GM19240 (cell line): ENCODE measurements at regions not wholly inside any gene's neighbourhood (a gene's known extent, or its start where the extent isn't known, plus 50 kb on each side); places are given as distances from the start of the nearest gene placed in this dataset.

Experiments
- DNase-seq: peaks from one replicate; pipeline ENCODE4 v3.0.0; 2011; ENCODE audit warnings: low spot score; ENCODE audit not compliant: insufficient read length

DNA sequence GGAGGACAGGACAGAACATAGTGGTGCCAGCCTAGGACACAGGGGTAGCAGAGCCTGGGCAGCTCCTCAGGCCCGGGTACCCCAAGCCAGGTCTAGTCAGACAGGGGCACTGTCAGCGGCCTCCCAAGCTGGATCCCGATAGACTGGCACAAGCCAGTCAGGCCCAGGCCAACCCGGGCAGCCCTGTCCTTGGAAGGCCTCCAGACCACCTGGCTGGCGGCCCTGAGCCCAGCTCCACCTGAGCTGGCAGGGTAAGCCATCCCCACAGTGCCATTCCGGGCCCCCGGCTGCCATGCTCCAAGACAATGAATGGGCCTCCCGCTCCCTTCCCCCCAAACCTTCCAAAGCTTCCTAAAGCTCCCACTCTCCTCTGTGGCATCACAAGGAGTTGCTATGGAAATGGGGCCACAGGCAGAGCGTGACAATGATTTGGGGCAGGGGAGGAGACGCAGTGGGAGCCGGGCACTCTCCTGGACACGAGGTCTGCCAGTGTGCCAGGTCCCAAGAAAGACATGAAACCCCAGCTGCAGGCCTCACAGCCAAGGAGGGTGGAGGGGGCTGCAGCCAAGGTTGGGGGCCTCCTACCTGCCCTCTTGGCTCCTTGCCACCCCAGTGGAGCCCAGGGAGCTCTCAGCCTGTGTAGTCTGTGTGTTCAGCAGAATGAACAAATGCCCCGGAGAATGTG, 165.6 kb upstream of the LINGO1 start:
- no peak for DNase-seq

DNA sequence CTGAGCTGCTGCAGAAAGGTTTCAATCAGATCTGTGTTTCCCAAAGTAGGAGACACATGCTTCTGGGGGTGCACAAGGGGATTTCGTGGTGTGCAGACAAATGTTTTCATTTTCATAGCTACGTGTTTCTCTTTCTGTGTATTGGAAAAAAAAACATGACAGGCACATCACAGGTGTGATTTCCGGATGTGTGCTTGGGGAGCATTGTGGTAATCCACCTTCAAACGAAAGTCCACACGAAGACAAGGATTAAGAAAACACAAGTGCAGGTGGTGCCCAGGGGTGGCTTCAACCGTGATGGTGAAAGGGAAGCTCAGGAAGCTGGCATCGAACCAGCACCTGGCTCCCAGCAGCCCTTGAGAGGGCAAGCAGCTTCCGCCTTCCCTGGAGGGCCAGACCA, 164.6 kb upstream of the LINGO1 start:
- no peak for DNase-seq

DNA sequence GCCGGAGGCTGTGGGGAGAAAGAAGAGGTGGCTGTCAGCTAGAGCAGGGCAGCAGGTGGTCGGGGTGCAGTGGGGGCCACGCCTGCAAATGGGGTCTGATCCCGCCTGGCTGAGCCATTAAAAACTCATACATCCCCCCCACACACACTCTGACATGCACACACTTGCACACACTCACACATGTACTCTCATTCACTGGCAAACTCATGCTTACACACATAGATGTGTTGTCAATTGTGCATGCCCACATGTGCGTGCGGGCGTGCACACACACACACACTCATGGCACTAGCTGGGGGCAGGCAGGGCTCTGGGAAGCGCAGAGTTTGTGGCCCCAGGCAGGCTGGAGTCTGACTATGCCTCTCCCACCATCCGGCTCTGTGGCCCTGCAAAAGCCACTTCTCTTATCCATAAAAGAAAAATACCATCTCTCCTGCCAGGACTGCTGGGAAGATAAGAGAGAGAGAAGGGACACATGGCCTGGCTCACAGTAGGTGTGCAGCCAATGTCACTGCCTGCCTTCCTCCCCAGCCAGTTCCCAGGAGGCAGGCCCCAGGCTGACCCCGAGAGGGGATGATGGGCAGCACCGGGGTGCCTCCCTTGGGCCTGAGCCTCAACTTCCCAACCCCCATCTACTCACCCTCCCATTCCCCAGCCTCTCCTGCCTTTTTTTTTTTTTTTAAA, 163.5 kb upstream of the LINGO1 start:
- no peak for DNase-seq

DNA sequence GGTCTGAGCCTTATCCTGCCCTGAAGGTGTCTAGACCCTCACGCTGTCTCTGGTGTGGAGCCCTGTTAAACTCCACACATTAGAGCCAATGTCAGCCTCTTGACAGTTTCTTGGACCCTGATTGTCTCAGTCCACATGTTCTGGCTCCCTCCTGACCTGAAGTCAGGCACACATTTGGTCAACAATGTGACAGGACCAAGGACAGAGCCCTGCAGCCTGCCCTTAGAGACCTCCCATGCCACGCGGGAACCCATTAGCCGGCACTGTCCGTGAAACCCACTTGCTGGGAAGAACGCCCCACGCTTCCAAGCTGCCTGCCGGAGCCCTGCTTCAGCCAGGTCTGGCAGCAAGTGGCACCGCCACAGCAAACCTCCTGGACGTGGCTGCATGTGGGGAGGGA, 162.7 kb upstream of the LINGO1 start:
- DNase-seq = no peak

DNA sequence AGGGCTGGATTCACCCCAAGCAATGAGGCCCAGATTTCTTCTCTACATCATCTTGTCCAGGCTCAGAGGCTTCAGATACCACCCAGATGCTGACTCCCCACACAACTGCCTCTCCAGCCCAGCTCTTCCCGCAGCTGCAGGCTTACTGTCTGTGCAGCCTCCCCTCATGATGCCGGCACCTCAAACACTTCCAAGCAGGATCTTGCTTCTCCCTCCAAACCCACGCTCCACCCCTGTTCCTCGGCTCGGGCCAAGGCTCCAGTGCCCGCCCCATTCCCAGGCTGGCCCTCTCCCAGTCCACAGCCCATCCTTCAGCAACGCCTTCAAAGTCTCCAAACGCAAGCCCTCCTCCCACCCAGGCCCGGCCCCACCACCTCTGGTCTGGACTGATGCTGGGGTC, 159.2 kb upstream of the LINGO1 start:
- no peak for DNase-seq

DNA sequence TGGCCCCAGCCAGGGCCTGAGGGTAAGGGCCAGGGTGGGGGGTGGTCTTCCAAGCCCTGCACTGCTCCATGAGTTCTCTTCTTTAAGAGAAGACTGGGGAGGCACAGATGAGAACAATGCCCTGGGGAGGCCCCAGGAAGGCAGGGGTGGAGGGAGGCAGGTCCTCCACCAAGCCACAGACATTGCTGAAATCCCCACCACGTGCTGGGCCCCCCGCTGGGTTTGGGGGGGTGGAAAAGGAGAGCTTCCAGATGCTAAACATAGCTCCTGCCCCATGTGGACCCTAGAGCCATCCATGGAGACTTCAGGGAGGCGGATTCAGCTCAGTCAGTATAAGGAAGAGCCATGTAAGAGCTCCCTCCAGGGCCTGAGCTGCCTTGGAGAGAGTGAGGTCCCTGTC, 157.8 kb upstream of the LINGO1 start:
- DNase-seq = no peak

DNA sequence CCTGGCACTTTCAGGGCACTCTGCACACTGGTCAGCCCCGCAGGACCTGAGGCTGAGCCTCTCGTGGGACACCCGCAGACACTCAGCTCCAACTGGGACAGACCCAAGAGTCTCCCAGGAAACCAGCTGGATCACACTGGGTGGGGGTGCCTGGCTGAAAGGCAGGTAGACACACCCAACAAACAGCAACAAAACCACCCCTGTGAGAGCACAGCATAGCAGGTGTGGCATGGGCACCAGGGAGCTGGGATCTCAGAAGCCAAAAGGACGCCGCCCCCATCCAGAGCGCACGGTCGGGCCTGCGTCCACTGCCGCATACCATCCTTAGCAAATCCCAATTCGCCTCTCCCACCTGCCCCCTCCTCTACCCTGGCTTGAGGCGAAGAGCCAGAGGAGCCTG, 154.2 kb upstream of the LINGO1 start:
- no peak for DNase-seq

DNA sequence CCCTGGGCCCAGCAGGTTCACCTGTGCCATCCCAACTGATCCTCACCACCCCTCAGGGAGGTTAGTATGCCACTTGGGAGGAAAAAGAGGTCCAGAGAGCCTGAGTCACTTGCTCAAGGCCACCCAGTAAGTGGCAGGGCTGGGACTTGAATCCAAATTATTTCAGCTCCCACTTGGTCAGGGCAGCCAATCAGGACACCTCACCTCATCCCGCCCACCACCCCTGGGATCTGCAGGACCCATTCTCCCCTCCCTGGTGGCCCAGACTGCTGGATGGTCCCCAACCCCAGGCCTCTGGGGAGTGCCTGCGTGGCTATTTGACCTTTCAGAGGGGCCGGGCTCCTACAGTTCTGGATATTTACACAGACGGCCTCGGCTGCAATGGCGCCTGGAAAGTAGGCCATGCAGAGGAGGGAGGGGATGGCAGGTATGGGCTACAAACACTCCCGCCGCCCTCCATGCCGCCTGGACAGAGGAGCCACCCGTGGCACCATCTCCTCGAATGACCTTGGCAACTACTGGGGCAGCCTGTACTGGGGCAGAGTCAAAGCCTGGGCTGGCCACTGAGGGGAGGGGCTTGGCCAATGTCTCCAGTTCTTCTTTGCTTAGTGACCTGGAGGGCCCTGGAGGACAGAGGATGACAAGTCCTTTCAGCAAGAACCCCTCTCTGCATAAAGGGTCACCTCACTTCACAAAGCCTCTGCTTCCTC, 153.6 kb upstream of the LINGO1 start:
- no peak for DNase-seq

DNA sequence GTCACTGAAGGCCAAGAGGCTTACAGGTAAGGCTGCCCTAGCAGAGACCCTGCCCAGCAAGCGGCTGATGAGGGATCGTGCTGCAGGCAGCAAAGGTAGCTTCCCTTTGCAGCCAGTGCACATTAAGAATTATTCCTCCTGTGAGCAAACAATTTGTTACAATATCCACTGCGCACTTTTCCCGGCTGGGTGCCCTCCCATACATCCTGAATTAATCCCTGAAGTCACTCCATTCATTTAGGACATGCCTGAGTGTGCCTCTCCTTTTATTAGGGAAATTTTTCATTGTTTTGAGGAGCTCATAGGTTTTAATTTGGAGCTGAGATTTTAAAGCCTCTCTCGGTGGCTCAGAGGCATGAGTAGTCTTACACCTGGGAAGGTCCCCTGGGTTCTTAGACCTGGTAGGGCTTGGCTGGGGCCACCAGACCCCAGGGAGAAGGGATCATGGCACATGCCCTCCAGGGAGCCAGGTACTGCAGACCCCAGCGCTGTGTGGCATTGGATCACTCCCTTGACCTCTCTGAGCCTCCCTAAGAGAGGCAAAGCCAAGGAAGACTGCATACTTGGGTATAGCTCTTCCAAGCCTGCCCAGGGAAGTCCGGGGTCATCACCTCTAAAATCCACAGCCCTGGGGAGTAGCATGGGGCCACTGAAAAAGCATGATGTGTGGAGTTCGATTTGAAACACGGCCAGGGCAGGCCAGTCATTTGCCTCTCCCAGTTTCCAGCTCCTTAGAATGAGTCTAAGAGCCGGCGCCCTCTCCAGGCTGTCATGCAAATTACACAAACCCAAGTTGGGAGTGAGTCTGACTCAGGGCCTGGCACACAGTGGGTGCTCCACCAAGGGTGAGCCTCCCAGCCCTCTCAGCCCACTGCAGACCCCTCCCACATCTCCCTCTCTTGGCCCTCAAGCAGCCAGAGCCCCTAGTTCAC, 151.9 kb upstream of the LINGO1 start:
- no peak for DNase-seq

DNA sequence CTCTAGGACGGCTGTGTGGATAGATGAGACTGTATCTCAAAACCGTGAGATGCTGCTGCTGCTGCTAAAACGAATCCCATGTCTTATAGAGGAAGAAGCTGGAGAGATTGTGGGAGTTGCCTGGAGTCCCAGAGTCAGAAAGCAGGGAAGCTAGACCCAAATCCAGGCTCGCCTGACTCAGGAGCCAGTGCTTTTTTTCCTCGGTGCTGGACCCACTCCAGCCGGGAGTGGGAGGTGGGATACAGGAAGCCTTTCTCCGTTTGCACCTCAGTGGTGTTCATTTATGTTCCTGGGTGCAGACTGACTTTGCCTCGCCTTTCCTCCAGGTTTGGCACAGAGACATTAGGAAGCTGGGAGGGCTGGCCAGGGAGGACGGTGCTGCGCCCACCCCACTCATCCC, 150.9 kb upstream of the LINGO1 start:
- no peak for DNase-seq

DNA sequence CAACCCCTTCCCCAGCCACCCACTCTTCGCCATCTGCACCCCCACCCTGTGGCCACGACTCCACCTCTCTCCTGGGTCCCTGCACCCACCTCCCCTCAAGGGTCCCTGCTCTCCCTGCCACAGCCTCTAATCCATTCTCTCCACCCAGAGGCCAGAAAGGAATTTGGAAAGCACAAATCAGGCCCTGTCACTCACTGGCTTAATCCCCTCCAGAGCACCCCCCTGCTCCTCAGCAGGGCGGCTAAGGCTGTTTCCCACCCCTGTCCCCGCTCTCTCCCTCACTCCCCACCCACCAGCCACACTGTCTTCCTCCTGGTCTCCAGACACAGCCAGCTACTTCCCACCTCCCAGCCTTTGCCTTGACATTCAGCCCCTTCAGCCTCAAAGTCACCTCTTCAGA, 150.0 kb upstream of the LINGO1 start:
- DNase-seq = no peak

DNA sequence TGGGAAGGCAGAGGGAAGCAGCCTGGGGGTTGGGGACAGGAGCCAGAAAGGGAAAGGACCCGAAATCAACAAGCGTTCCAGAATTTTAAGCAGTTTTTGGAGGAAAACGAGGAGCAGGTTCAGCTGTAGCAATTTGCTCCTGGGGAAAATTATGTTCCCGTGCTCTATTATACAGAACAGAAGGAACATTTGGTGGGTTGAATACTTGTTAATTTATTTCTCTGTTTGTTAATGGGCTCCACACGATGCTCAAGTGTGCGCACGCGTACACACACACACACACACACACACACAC, 149.2 kb upstream of the LINGO1 start:
- DNase-seq = no peak

DNA sequence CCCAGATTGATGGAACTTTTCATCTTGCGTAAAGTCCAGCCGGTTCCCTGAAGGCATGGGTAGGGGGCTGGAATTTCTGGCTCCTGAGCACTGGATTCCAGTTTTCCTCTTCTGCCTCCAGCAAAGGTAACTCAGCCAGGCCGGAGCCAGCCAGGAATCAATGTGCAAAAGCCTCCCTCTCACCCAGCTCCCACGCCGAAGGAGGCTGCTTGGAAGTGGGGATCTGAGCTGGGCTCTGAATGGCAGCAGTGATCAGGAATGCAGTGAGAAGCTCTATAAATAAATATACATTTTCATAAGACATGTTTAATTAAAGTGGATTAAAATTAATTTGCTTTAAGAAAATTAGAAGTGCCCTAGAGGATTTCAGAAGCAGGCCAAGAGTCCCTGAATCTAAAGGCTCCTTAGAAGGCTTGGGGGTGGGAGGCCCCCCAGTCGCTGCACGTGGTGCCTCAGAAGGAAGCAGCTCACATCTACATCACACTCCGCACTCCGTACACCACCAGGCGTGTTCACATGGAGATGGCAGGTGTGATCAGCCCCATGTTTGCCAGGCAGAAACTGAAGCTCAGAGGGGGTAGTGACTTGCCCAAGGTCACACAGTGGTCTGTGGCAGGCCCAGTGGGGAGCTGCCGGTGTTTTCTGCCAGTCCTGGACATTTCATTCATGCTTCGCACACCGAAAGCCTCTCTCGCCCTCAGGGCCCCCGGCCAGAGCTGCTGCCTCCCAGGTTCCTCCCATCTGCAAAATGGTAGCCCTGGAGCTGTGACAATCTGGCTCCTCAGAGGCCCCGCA, 148.6 kb upstream of the LINGO1 start:
- DNase-seq = no peak

DNA sequence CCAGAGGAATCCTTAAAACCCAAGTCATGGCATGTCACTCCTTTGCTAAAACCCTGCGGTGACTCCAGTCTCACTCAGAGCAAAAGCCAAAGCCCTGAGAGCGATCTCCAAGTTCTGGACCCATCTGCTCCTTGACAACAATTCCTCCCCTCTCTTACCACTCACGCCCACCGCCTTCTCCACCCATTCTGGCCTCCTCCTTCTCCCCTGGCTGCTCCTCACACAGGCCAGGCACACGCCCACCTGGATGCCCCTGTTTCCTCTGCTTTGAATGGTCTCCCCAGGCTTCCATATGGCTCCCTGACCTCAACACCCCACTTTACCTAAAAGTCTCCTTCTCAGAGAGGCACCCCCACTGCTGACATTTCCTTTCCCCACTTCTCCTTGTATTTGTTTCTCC, 146.1 kb upstream of the LINGO1 start:
- no peak for DNase-seq

DNA sequence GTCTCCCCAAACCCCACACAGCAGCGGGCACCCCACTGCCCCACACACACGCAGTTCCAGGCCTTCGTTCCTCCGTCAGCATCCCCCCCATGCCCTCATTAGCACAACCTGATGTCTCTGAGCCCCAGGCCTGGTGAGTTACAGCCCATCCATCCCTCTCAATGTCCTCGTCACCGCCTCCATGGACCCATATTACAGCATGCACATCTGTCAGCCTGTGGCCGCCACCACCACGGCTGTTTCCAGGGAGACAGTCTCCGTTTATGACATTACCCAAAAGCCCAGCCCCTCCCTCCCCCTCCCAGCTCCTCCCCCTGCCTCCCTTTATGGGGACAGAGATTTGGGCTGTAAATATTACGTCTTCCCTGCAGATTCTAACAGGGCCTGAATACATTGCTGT, 143.1 kb upstream of the LINGO1 start:
- DNase-seq = no peak

DNA sequence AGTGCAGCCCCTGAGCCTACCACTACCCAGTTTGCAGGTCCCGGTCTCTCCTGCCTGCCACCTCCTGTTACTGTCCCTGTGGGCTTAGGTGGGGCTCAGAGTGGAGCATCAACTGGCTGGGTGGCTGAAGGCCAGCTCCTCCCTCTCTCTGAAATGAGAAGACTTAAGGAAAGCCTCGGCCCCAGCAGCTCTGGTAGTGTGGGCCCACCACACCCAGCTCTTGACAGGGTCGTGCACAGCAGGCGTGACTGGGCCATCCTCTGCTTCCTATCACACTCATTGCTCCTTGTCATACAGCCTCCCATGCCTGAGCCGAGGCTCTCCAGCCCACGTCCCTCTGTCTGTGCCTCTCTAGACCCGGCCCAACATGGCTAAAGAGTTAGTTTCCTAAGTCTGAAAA, 142.7 kb upstream of the LINGO1 start:
- no peak for DNase-seq

DNA sequence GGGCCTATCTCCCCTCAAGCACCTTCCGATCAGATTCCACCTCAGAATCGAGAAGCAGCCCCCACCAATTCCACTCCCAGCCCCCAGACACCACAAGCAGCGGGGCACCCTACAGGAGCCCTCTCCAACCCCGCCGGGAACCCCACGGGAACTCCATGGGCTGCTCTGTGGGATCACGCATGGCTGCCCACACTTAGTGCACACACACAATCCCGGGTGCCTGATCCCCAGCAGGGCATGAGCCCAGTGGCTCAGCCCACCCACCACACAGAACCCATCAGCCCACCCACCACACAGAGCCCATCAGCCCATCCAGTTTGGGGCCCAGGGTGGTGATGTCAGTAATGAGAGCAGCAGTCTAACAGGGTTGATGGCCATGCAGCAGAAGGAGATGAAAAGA, 141.6 kb upstream of the LINGO1 start:
- DNase-seq = no peak

DNA sequence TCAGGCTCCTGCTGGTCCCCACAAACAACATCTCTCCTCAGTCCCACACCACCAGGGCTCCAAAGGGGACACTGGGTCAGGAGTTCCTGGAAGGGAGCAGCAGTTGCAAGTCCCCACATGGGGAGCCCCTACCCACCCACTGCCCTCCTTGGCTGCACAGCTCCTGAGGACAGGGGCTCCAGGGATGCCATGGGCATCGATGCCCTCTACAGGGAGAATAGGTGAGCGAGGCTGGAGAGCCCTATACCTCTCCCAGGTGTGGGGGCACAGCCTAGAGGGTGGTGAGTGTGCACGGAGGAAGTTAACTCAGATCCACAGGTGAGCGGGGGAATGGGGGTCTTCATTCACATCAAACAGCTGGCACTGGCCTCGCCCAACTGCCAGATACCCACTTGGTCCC, 141.2 kb upstream of the LINGO1 start:
- DNase-seq = no peak

DNA sequence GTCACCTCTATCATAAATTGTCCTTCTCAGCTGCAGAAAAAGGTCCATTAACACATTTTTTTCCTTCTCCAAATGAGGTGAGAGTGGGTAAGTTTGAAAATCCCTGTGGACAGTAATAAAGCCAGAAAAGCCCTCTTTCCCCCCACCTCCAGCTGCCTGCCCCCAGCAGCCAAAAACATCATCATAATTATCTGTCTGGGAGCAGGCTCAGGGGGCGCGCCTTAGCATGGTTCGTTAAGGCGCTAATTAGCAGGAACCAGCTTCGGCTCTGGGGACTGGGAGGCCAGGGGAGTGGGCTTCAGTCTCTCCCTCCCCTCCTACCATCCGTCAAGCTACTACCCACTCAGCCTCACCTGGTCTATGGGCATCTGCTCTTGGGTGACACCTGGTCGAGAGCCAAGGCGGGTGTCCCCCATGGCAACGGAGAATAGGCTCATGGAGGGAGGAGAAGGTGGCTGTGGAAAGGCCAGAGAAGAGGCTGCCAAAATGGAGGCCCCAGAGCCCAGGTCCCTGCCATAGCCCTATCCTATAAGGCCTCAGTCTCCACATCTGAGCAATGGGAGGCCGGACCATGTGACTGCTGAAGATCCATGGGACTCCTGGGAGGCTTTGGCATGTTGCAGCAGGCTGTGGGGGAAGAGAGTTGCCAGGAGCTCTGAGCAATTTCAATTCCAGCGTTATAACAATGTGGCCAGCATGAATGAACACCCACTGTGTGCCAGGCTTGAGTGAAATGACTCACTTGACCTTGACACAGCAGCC, 140.1 kb upstream of the LINGO1 start:
- DNase-seq = no peak

DNA sequence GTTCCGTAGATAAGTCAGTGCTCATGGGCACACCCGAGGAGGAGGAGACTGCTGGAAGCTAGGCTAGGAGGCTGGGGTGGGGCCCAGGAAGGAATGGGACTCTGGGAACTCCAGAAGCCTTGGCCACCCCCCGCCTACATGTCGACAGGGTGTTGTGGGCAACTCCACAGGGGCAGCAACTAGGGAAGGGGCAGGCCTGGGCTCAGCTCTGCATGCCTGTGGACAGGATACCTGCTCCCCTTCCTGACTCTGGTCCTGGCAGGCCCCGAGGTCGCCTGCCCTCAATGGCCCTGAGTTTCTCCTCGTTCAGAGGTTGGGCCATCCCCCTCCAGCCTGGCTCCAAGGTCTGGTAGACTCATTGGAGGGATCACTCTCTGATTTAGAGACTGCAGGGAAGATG, 138.9 kb upstream of the LINGO1 start:
- no peak for DNase-seq
